AML-193 (cell line): ENCODE measurements at regions not wholly inside any gene's neighbourhood (a gene's known extent, or its start where the extent isn't known, plus 50 kb on each side); places are given as distances from the start of the nearest gene placed in this dataset.

ENCODE experiments used
- DNase-seq, 2 experiments: peaks; one replicate each; lab custom pipeline; 2025; lab: John Stamatoyannopoulos, UW

GRCh38 chr5:143730112-143730801, 81.7 kb upstream of the HMHB1 start:
- DNase-seq: no peak

GRCh38 chr5:143729334-143729946, 82.5 kb upstream of the HMHB1 start:
- no peak for DNase-seq

- DNase-seq: no peak
Measured at GRCh38 chr5:143723159-143723558, 88.8 kb upstream of the HMHB1 start.

- DNase-seq: no peak
Measured at GRCh38 chr5:143721925-143722324, 90.0 kb upstream of the HMHB1 start.

- no peak for DNase-seq
Measured at GRCh38 chr5:143720689-143721088, 91.3 kb upstream of the HMHB1 start.

- DNase-seq: no peak
Measured at GRCh38 chr5:143717400-143717799, 94.6 kb upstream of the HMHB1 start.

GRCh38 chr5:143716881-143717280, 95.1 kb upstream of the HMHB1 start:
- DNase-seq: no peak

GRCh38 chr5:143715616-143716015, 96.3 kb upstream of the HMHB1 start:
- no peak for DNase-seq

GRCh38 chr5:143714629-143715028, 97.3 kb upstream of the HMHB1 start:
- no peak for DNase-seq

GRCh38 chr5:143713047-143714003, 98.6 kb upstream of the HMHB1 start:
- no peak for DNase-seq

GRCh38 chr5:143708672-143709071, 103.3 kb upstream of the HMHB1 start:
- no peak for DNase-seq

GRCh38 chr5:143707806-143708205, 104.2 kb upstream of the HMHB1 start:
- DNase-seq: no peak

- no peak for DNase-seq
Measured at GRCh38 chr5:143705381-143705780, 106.6 kb upstream of the HMHB1 start.

GRCh38 chr5:143703659-143704058, 108.3 kb upstream of the HMHB1 start:
- DNase-seq: no peak

- DNase-seq: no peak
Measured at GRCh38 chr5:143701493-143701892, 110.5 kb upstream of the HMHB1 start.

- no peak for DNase-seq
Measured at GRCh38 chr5:143700994-143701393, 111.0 kb upstream of the HMHB1 start.

- DNase-seq: no peak
Measured at GRCh38 chr5:143699121-143699520, 112.8 kb upstream of the HMHB1 start.

- no peak for DNase-seq
Measured at GRCh38 chr5:143698574-143698973, 113.4 kb upstream of the HMHB1 start.

GRCh38 chr5:143696921-143697320, 115.0 kb upstream of the HMHB1 start:
- DNase-seq: no peak

- DNase-seq: no peak
Measured at GRCh38 chr5:143695941-143696340, 116.0 kb upstream of the HMHB1 start.

- DNase-seq: no peak
Measured at GRCh38 chr5:143695244-143695864, 116.6 kb upstream of the HMHB1 start.

GRCh38 chr5:143694357-143694756, 117.6 kb upstream of the HMHB1 start:
- DNase-seq: no peak
